A673 (cell line): ENCODE measurements at regions not wholly inside any gene's neighbourhood (a gene's known extent, or its start where the extent isn't known, plus 50 kb on each side); places are given as distances from the start of the nearest gene placed in this dataset.

Source experiments
- CTCF ChIP-seq: fragments of 300-800, 200-600 bp; sonication (generic); conservative IDR thresholded peaks from 2 replicates; pipeline ENCODE4 v1.5.1; 2017; ENCODE audit warnings: low read depth, mild to moderate bottlenecking, antibody characterized with exemption, low read length, moderate library complexity, mixed read lengths
- EZH2 ChIP-seq: fragments of 200-600 bp; sonication (generic); IDR thresholded peaks from 2 replicates; pipeline ENCODE4 v1.6.1; 2017; ENCODE audit warnings: borderline replicate concordance, low read depth, mild to moderate bottlenecking, mixed read lengths, antibody characterized with exemption, low read length; ENCODE audit not compliant: poor library complexity, severe bottlenecking

- TF ChIP-seq CTCF: no peak
- no peak for TF ChIP-seq EZH2
These were observed 84.7 kb downstream of the LINC00237 start for GRCh38 chr20:21021472-21021790.
